ENCODE measurements at regions not wholly inside any gene's neighbourhood (a gene's known extent, or its start where the extent isn't known, plus 50 kb on each side); places are given as distances from the start of the nearest gene placed in this dataset.
"Not testable (repeated sequence)": the region's sequence is repeated elsewhere in the genome, so short reads cannot be mapped to it uniquely, and the experiment has no call there.

DNA sequence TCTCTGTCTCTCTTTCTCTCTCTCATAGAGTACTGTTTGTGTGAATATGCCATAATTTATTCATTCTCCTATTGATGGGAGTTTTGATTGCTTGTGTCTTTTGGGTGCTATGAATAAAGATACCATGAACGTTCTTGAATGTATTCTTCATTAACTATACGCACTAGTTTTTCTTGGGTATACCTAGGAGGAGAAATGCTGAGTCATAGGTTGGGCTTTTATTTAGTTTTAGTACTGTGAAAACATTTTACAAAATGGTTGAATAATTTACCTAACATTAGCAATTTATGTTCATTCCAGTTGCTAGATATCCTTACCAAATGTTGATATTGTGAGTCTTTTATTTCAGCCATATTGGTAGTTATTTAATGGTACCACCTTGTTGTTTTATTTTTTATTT, 192.5 kb downstream of the NPR3 start:
- no peak for TF ChIP-seq CTCF (IDR thresholded peaks at IDR 0.05; ENCODE audit: borderline replicate concordance, control extremely low read depth, extremely low read depth, insufficient read depth, missing control alignments)
- in situ Hi-C loops (cut with MboI; ENCODE audit: low sequenced_read_pairs, unreplicated experiment), result no loop called here
- DNase-seq (ENCODE audit: low spot score), result no peak

DNA sequence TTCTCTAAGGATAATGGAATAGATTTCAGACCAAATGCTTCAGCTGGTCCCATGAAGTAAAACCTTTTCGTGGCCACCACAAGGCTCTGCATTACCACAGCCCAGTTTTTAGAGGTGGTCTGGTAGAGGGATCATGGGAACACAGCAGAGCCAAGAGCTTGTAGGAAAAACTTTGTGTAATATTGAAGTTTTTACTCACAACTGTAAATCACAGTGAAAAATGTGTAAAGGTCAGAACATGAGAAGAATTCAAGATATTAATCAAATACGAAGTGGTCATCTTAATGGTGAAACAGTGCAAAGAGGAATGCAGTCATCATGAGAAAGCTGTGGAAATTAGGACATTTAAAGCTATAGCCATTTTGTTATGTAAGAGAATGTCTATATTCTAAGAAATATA, 197.5 kb downstream of the NPR3 start:
- no peak for DNase-seq (ENCODE audit: low spot score)
- no peak for TF ChIP-seq CTCF (IDR thresholded peaks at IDR 0.05; ENCODE audit: borderline replicate concordance, control extremely low read depth, extremely low read depth, insufficient read depth, missing control alignments)
- in situ Hi-C loops (cut with MboI; ENCODE audit: low sequenced_read_pairs, unreplicated experiment), result no loop called here

GRCh38 chr5:32909207-32909606, 198.1 kb downstream of the NPR3 start:
- in situ Hi-C loops (cut with MboI; ENCODE audit: low sequenced_read_pairs, unreplicated experiment), result no loop called here
- no peak for TF ChIP-seq CTCF (IDR thresholded peaks at IDR 0.05; ENCODE audit: borderline replicate concordance, control extremely low read depth, extremely low read depth, insufficient read depth, missing control alignments)
- no peak for DNase-seq (ENCODE audit: low spot score)

DNA sequence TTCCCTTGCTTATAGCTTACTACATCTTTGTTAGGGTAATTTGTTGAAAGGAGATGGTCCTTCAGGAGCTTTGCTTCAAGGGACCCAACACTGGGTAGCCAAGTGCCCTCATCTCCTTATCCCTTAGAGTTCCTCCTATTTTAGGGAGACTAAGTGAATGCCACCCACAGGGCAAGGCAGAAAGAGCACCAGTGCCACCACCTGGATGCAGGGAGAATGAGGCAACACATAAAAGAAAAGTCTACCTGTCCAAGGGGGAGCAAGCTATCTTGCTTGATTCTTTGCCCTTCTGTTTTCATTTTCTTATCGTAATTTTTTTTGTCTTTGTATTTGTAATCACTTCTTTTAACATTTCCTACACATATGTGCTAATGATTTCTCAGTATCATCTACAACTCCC, 205.5 kb downstream of the NPR3 start:
- in situ Hi-C loops (cut with MboI; ENCODE audit: low sequenced_read_pairs, unreplicated experiment), result no loop called here
- no peak for TF ChIP-seq CTCF (IDR thresholded peaks at IDR 0.05; ENCODE audit: borderline replicate concordance, control extremely low read depth, extremely low read depth, insufficient read depth, missing control alignments)
- DNase-seq (ENCODE audit: low spot score), result no peak

GRCh38 chr5:32928761-32929160, 217.6 kb downstream of the NPR3 start:
- in situ Hi-C loops (cut with MboI; ENCODE audit: low sequenced_read_pairs, unreplicated experiment), result no loop called here
- no peak for TF ChIP-seq CTCF (IDR thresholded peaks at IDR 0.05; ENCODE audit: borderline replicate concordance, control extremely low read depth, extremely low read depth, insufficient read depth, missing control alignments)
- no peak for DNase-seq (ENCODE audit: low spot score)

GRCh38 chr5:32931438-32931837, 220.3 kb downstream of the NPR3 start:
- DNase-seq (ENCODE audit: low spot score); in situ Hi-C loops (cut with MboI; ENCODE audit: low sequenced_read_pairs, unreplicated experiment): not testable (repeated sequence)

GRCh38 chr5:32932241-32932935, 221.3 kb downstream of the NPR3 start:
- no peak for TF ChIP-seq CTCF (IDR thresholded peaks at IDR 0.05; ENCODE audit: borderline replicate concordance, control extremely low read depth, extremely low read depth, insufficient read depth, missing control alignments)
- in situ Hi-C loops (cut with MboI; ENCODE audit: low sequenced_read_pairs, unreplicated experiment), result no loop called here
- DNase-seq (ENCODE audit: low spot score), result no peak
